ENCODE measurements at regions not wholly inside any gene's neighbourhood (a gene's known extent, or its start where the extent isn't known, plus 50 kb on each side); places are given as distances from the start of the nearest gene placed in this dataset.

DNA sequence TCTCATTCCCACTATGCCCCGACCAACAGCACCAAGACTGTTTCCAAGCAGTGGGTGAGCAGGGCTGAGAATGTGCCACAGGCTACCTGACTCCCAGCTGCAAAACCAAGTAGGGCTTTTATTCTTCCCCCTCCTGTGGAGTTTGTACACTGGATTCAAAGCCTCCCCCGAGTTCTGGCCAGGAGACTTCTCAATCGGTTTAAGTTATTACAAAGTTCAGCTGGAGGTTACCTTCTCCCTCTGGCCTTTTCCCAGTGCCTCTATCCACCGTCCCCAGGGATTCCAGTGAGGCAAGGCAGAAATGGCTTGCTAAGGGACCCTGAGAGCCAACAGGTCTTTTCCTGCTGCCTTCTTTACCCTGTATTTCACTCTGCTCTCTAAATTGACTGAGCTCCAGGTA lies 217.0 kb downstream of the ADGRG6 start:
- no peak for FAIRE-seq
- Histone ChIP-seq H3K27ac (no peak overlapping the region), H3K4me3 (no peak overlapping the region), H3K9me3 (no peaks in the 10 kb centered on the region), H3K4me1 (no peaks in the 10 kb centered on the region), H3K4me2 (no peak overlapping the region)
- POLR2A ChIA-PET: no interaction called here
- no peak for TF ChIP-seq NFE2L2 (conservative IDR thresholded peaks at IDR 0.05; ENCODE audit: low read length)
- no peak for TF ChIP-seq HES2 (IDR thresholded peaks at IDR 0.05)
- no peak for TF ChIP-seq ZNF302 (CRISPR knock-in tag; IDR thresholded peaks at IDR 0.05)
- no peak for TF ChIP-seq ZSCAN20 (CRISPR knock-in tag; IDR thresholded peaks at IDR 0.05)
- no peak for TF ChIP-seq JUNB (IDR thresholded peaks at IDR 0.05)
- no peak for ATAC-seq
- CTCF ChIA-PET: interaction anchor here (1.2 kb wide), 1 partner anchor 12 kb away, joined by 3 read pairs; no protein-coding TSS in a partner anchor
- no peak for DNase-seq (ENCODE audit: low read depth in 1 of 2, low spot score in 1 of 2)
- 18% methylated on average over 4 of the region's 4 CpGs for WGBS (ENCODE audit: missing lambda C conversion rate)

DNA sequence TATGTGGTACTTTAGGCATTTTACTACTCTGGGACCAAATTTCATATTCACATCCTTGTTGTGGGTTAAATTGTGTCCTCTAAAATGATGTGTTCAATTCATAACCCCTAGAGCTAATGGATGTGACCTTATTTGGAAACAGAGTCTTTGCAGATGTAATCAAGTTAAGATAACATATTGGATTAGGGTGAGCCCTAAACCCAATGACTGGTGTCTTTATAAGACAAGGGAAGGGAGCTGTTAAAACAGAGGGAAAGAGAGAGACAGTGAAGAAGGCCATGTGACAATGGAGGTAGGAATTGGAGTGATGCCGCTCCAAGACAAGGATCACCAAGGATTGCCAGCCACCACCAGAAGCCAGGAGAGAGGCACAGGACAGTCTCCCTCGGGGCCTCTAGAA lies 220.0 kb downstream of the ADGRG6 start:
- Histone ChIP-seq H3K4me3 (no peak overlapping the region), H3K4me1 (no peaks in the 10 kb centered on the region), H3K9me3 (no peaks in the 10 kb centered on the region), H3K4me2 (no peak overlapping the region), H3K27ac (no peak overlapping the region)
- FAIRE-seq: no peak
- no peak for ATAC-seq
- 46% methylated on average over 2 of the region's 2 CpGs for WGBS (ENCODE audit: missing lambda C conversion rate)
- TF ChIP-seq JUN (IDR thresholded peaks at IDR 0.05) (no peak), ZNF302 (CRISPR knock-in tag; IDR thresholded peaks at IDR 0.05) (no peak), MAFK (IDR thresholded peaks at IDR 0.05; ENCODE audit: partially characterized antibody) (no peak), CHD2 (IDR thresholded peaks at IDR 0.05; ENCODE audit: low read length, partially characterized antibody) (no peak), HOXA7 (CRISPR knock-in tag; IDR thresholded peaks at IDR 0.05) (no peak), USF2 (IDR thresholded peaks at IDR 0.05) (no peak), MAZ (IDR thresholded peaks at IDR 0.05; ENCODE audit: borderline replicate concordance, low read depth, low read length) (no peak), RARB (CRISPR knock-in tag; IDR thresholded peaks at IDR 0.05) (no peak), RAD21 (conservative IDR thresholded peaks at IDR 0.05 in 1 of 2, IDR thresholded peaks at IDR 0.05 in 1 of 2) (no peak), HOXB13 (CRISPR knock-in tag; IDR thresholded peaks at IDR 0.05; ENCODE audit: low read depth) (no peak)
- TF ChIP-seq, protein P1, sequence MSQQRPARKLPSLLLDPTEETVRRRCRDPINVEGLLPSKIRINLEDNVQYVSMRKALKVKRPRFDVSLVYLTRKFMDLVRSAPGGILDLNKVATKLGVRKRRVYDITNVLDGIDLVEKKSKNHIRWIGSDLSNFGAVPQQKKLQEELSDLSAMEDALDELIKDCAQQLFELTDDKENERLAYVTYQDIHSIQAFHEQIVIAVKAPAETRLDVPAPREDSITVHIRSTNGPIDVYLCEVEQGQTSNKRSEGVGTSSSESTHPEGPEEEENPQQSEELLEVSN (IDR thresholded peaks at IDR 0.05; ENCODE audit: borderline replicate concordance, low read depth): no peak
- TF ChIP-seq, protein P2, sequence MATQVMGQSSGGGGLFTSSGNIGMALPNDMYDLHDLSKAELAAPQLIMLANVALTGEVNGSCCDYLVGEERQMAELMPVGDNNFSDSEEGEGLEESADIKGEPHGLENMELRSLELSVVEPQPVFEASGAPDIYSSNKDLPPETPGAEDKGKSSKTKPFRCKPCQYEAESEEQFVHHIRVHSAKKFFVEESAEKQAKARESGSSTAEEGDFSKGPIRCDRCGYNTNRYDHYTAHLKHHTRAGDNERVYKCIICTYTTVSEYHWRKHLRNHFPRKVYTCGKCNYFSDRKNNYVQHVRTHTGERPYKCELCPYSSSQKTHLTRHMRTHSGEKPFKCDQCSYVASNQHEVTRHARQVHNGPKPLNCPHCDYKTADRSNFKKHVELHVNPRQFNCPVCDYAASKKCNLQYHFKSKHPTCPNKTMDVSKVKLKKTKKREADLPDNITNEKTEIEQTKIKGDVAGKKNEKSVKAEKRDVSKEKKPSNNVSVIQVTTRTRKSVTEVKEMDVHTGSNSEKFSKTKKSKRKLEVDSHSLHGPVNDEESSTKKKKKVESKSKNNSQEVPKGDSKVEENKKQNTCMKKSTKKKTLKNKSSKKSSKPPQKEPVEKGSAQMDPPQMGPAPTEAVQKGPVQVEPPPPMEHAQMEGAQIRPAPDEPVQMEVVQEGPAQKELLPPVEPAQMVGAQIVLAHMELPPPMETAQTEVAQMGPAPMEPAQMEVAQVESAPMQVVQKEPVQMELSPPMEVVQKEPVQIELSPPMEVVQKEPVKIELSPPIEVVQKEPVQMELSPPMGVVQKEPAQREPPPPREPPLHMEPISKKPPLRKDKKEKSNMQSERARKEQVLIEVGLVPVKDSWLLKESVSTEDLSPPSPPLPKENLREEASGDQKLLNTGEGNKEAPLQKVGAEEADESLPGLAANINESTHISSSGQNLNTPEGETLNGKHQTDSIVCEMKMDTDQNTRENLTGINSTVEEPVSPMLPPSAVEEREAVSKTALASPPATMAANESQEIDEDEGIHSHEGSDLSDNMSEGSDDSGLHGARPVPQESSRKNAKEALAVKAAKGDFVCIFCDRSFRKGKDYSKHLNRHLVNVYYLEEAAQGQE (IDR thresholded peaks at IDR 0.05): no peak
- TF ChIP-seq, protein P3, sequence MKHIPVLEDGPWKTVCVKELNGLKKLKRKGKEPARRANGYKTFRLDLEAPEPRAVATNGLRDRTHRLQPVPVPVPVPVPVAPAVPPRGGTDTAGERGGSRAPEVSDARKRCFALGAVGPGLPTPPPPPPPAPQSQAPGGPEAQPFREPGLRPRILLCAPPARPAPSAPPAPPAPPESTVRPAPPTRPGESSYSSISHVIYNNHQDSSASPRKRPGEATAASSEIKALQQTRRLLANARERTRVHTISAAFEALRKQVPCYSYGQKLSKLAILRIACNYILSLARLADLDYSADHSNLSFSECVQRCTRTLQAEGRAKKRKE (CRISPR knock-in tag; IDR thresholded peaks at IDR 0.05; ENCODE audit: low read depth): no peak
- ChIA-PET POLR2A (no interaction called here), CTCF (no interaction called here)
- DNase-seq (ENCODE audit: low read depth in 1 of 2, low spot score in 1 of 2): no peak
